HEK293T (cell line): ENCODE measurements at regions not wholly inside any gene's neighbourhood (a gene's known extent, or its start where the extent isn't known, plus 50 kb on each side); places are given as distances from the start of the nearest gene placed in this dataset.

Experiments
- ARNT ChIP-seq: fragments of 450-650 bp; IDR thresholded peaks from 2 replicates; pipeline ENCODE4 v1.6.1; 2017; ENCODE audit warnings: mild to moderate bottlenecking
- BHLHE40 ChIP-seq: fragments of 450-650 bp; IDR thresholded peaks from 2 replicates; pipeline ENCODE4 v1.6.1; 2016; ENCODE audit warnings: mild to moderate bottlenecking, moderate library complexity, borderline replicate concordance
- CTBP1 ChIP-seq: fragments of 450-650 bp; IDR thresholded peaks from 2 replicates; pipeline ENCODE4 v1.6.1; 2016; ENCODE audit warnings: borderline replicate concordance
- ELF4 ChIP-seq: fragments of 450-650 bp; IDR thresholded peaks from 2 replicates; pipeline ENCODE4 v1.6.1; 2017; ENCODE audit warnings: antibody characterized with exemption
- FOXA1 ChIP-seq: fragments of 450-650 bp; IDR thresholded peaks from 2 replicates; pipeline ENCODE4 v1.6.1; 2016; ENCODE audit warnings: mild to moderate bottlenecking
- FOXK2 ChIP-seq: fragments of 450-650 bp; IDR thresholded peaks from 2 replicates; pipeline ENCODE4 v1.6.1; 2016; ENCODE audit warnings: mild to moderate bottlenecking
- FOXM1 ChIP-seq: fragments of 450-650 bp; IDR thresholded peaks from 2 replicates; pipeline ENCODE4 v1.6.1; 2017; ENCODE audit warnings: mild to moderate bottlenecking, borderline replicate concordance
- L3MBTL2 ChIP-seq: fragments of 450-650 bp; conservative IDR thresholded peaks from 2 replicates; pipeline ENCODE4 v1.6.1; 2016; ENCODE audit warnings: mild to moderate bottlenecking
- LEF1 ChIP-seq: fragments of 450-650 bp; IDR thresholded peaks from 2 replicates; pipeline ENCODE4 v1.6.1; 2017; ENCODE audit warnings: mild to moderate bottlenecking, borderline replicate concordance
- NFRKB ChIP-seq: fragments of 450-650 bp; IDR thresholded peaks from 2 replicates; pipeline ENCODE4 v1.6.1; 2016; ENCODE audit warnings: mild to moderate bottlenecking, moderate library complexity
- SP1 ChIP-seq: fragments of 450-650 bp; IDR thresholded peaks from 2 replicates; pipeline ENCODE4 v1.6.1; 2017
- SUZ12 ChIP-seq: fragments of 450-650 bp; IDR thresholded peaks from 2 replicates; pipeline ENCODE4 v1.6.1; 2016; ENCODE audit warnings: mild to moderate bottlenecking
- TARDBP ChIP-seq: fragments of 450-650 bp; IDR thresholded peaks from 2 replicates; pipeline ENCODE4 v1.6.1; 2016
- ZNF384 ChIP-seq: fragments of 450-650 bp; IDR thresholded peaks from 2 replicates; pipeline ENCODE4 v1.6.1; 2016

DNA sequence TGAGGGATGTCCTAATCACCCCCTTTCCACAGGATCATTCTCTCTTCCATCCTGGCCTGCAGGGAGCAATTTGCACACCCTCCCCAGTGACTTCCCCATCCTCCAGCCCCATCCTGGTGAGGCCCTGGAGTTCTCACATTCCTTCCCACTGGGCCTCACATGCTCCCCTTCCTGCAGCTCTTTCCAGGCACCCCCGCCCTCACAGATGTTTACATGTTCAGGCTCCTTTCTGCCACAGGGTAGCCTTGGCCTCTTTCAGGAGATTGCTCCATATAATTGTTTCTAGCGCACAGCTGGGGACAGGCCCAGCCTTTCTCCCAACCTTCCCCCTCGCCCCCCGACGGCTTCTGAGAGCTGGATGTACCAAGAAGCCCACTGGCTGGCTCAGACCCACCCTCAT lies 288.4 kb upstream of the TRIB2 start:
- TF ChIP-seq SP1 (no peak), SUZ12 (no peak), L3MBTL2 (no peak), FOXA1 (no peak), TARDBP (no peak), BHLHE40 (no peak), ZNF384 (no peak), CTBP1 (no peak), LEF1 (no peak), ELF4 (no peak), FOXK2 (no peak), NFRKB (no peak), FOXM1 (no peak), ARNT (no peak)
